SK-N-SH (cell line): ENCODE measurements at regions not wholly inside any gene's neighbourhood (a gene's known extent, or its start where the extent isn't known, plus 50 kb on each side); places are given as distances from the start of the nearest gene placed in this dataset.

Source experiments
- CTCF ChIA-PET: fragments of 300-600, 350-600 bp; formaldehyde crosslinking; extraction: SDS; loops from one replicate; lab custom pipeline; 2021; lab: Yijun Ruan, JAX
- POLR2A ChIA-PET: fragments of 350-600 bp; sonication (Branson Sonifier 250); formaldehyde crosslinking; extraction: SDS; loops from one replicate; lab custom pipeline; 2020; ENCODE audit warnings: antibody characterized with exemption, inconsistent platforms; lab: Yijun Ruan, JAX
- DNase-seq: peaks from one replicate; pipeline ENCODE4 v3.0.0; 2012
- H2AFZ ChIP-seq: fragments of 200-600 bp; sonication (generic); 2 replicates; pipeline ENCODE4 v1.8.1; 2016; ENCODE audit warnings: antibody characterized with exemption, mild to moderate bottlenecking, low read depth
- H3F3A ChIP-seq: fragments of 200-600 bp; sonication (generic); replicated peaks from 2 replicates; pipeline ENCODE3; 2016; ENCODE audit warnings: antibody characterized with exemption, mild to moderate bottlenecking; ENCODE audit not compliant: insufficient read depth
- H3K27ac ChIP-seq, 2 experiments: fragments of 200-500 bp in 1 of 2; fragments of 200-600 bp in 1 of 2; sonication (Bioruptor generic) in 1 of 2; sonication (generic), shearing (Covaris generic) in 1 of 2; 2 replicates each; pipeline versions ENCODE4 v1.5.1 to v1.6.1; 2014 to 2016; ENCODE audit warnings: low read depth in 2 of 2, inconsistent platforms in 1 of 2, low read length in 1 of 2, mild to moderate bottlenecking in 1 of 2, mixed read lengths in 1 of 2
- H3K27me3 ChIP-seq: fragments of 200-600 bp; sonication (generic), shearing (Covaris generic); 2 replicates; pipeline ENCODE4 v1.6.1; 2016; ENCODE audit warnings: mixed run types; ENCODE audit not compliant: insufficient read depth
- H3K36me3 ChIP-seq, 2 experiments: fragments of 200-500 bp in 1 of 2; fragments of 200-600 bp in 1 of 2; sonication (Bioruptor generic) in 1 of 2; sonication (generic) in 1 of 2; replicated peaks in 1 of 2; 2 replicates each; pipeline versions ENCODE3 to v1.5.1; 2014 to 2016; ENCODE audit warnings: low read length in 1 of 2, mild to moderate bottlenecking in 1 of 2; ENCODE audit not compliant: insufficient read depth in 2 of 2, control insufficient read depth in 1 of 2
- H3K4me1 ChIP-seq, 2 experiments: fragments of 200-500 bp in 1 of 2; fragments of 200-600 bp in 1 of 2; sonication (Bioruptor generic) in 1 of 2; sonication (generic), shearing (Covaris generic) in 1 of 2; 2 replicates each; pipeline versions ENCODE4 v1.5.1 to v1.6.1; 2014 to 2016; ENCODE audit warnings: low read depth in 1 of 2, low read length in 1 of 2, mixed run types in 1 of 2; ENCODE audit not compliant: insufficient read depth in 2 of 2, control insufficient read depth in 1 of 2
- H3K4me2 ChIP-seq: fragments of 200-600 bp; sonication (generic), shearing (Covaris generic); 2 replicates; pipeline ENCODE4 v1.6.1; 2017; ENCODE audit warnings: mixed run types
- H3K4me3 ChIP-seq, 2 experiments: fragments of 200-500 bp in 1 of 2; fragments of 200-600 bp in 1 of 2; sonication (Bioruptor generic) in 1 of 2; sonication (generic), shearing (Covaris generic) in 1 of 2; 2 replicates each; pipeline versions ENCODE4 v1.5.1 to v1.8.1; 2014 to 2016; ENCODE audit warnings: low read depth in 2 of 2, inconsistent platforms in 1 of 2, low read length in 1 of 2, mild to moderate bottlenecking in 1 of 2, mixed read lengths in 1 of 2, moderate library complexity in 1 of 2
- H3K79me2 ChIP-seq: fragments of 200-600 bp; sonication (generic); 2 replicates; pipeline ENCODE4 v1.8.1; 2017; ENCODE audit warnings: mild to moderate bottlenecking; ENCODE audit not compliant: insufficient read depth
- H3K9ac ChIP-seq: fragments of 200-600 bp; sonication (generic); 2 replicates; pipeline ENCODE4 v1.6.1; 2017; ENCODE audit warnings: mixed run types
- H3K9me2 ChIP-seq: fragments of 200-600 bp; sonication (generic); 2 replicates; pipeline ENCODE4 v1.6.1; 2017; ENCODE audit warnings: mixed run types
- H3K9me3 ChIP-seq: fragments of 200-600 bp; sonication (generic); 2 replicates; pipeline ENCODE4 v1.6.1; 2017; ENCODE audit warnings: mixed run types, mild to moderate bottlenecking, moderate library complexity
- H4K20me1 ChIP-seq: fragments of 200-600 bp; sonication (generic); 2 replicates; pipeline ENCODE4 v1.6.1; 2017; ENCODE audit warnings: mild to moderate bottlenecking, mixed run types; ENCODE audit not compliant: insufficient read depth
- ELF1 ChIP-seq: IDR thresholded peaks from 2 replicates; pipeline ENCODE4 v1.4.0; 2012
- EP300 ChIP-seq, 2 experiments: IDR thresholded peaks; 2 replicates each; pipeline versions ENCODE4 v1.4.0 to v1.6.1; 2012; ENCODE audit warnings: borderline replicate concordance in 1 of 2, low read depth in 1 of 2, low read length in 1 of 2
- FOSL2 ChIP-seq: IDR thresholded peaks from 2 replicates; pipeline ENCODE4 v1.4.0; 2012; ENCODE audit warnings: low read depth, mild to moderate bottlenecking, moderate library complexity, borderline replicate concordance
- FOXM1 ChIP-seq: IDR thresholded peaks from 2 replicates; pipeline ENCODE4 v1.4.0; 2012; ENCODE audit warnings: low read depth, mild to moderate bottlenecking
- JUND ChIP-seq: IDR thresholded peaks from 2 replicates; pipeline ENCODE4 v1.4.0; 2012
- NFIC ChIP-seq: IDR thresholded peaks from 2 replicates; pipeline ENCODE4 v1.4.0; 2012; ENCODE audit warnings: borderline replicate concordance
- PBX3 ChIP-seq: IDR thresholded peaks from 2 replicates; pipeline ENCODE4; 2012
- RCOR1 ChIP-seq: fragments of 150-350 bp; IDR thresholded peaks from 2 replicates; pipeline ENCODE4 v1.6.1; 2017; ENCODE audit warnings: antibody characterized with exemption, low read length
- RFX5 ChIP-seq: IDR thresholded peaks from 2 replicates; pipeline ENCODE4 v1.6.1; 2012; ENCODE audit warnings: mild to moderate bottlenecking, improper control_type of control experiment, low read length
- RXRA ChIP-seq: IDR thresholded peaks from 2 replicates; pipeline ENCODE4 v1.4.0; 2012; ENCODE audit warnings: low read depth, mild to moderate bottlenecking, borderline replicate concordance
- SMC3 ChIP-seq: IDR thresholded peaks from 2 replicates; pipeline ENCODE4 v1.6.1; 2012; ENCODE audit warnings: low read depth, low read length, improper control_type of control experiment
- TAF1 ChIP-seq: IDR thresholded peaks from 2 replicates; pipeline ENCODE4 v1.6.1; 2012; ENCODE audit warnings: low read depth, mild to moderate bottlenecking, low read length, moderate library complexity, borderline replicate concordance
- TCF12 ChIP-seq: IDR thresholded peaks from 2 replicates; pipeline ENCODE4 v1.4.0; 2012
- TEAD4 ChIP-seq: IDR thresholded peaks from 2 replicates; pipeline ENCODE4 v1.4.0; 2012; ENCODE audit warnings: mild to moderate bottlenecking, borderline replicate concordance; ENCODE audit not compliant: insufficient read depth
- USF2 ChIP-seq: fragments of 150-350 bp; IDR thresholded peaks from 2 replicates; pipeline ENCODE4 v1.6.1; 2017; ENCODE audit warnings: antibody characterized with exemption, low read length, low read depth, borderline replicate concordance
- YY1 ChIP-seq: IDR thresholded peaks from 2 replicates; pipeline ENCODE4 v1.4.0; 2012; ENCODE audit warnings: low read depth, mild to moderate bottlenecking
- WGBS: methylation state at CpG from one replicate; pipeline ENCODE4 v1.1.6; 2017; ENCODE audit warnings: low lambda C conversion rate; 5-methylcytosine and 5-hydroxymethylcytosine counted together
- TF ChIP-seq, protein P1 (sequence below): fragments of 200-600 bp; sonication (generic); IDR thresholded peaks from 2 replicates; pipeline ENCODE4 v1.6.1; 2017; ENCODE audit warnings: antibody characterized with exemption, mild to moderate bottlenecking, moderate library complexity
- TF ChIP-seq, protein P2 (sequence below): IDR thresholded peaks from 2 replicates; pipeline ENCODE4 v1.6.1; 2012; ENCODE audit warnings: mild to moderate bottlenecking, low read depth, low read length, moderate library complexity
- TF ChIP-seq, protein P3 (sequence below): IDR thresholded peaks from 2 replicates; pipeline ENCODE4 v1.4.0; 2012; ENCODE audit warnings: low read depth
- TF ChIP-seq, protein P4 (sequence below): IDR thresholded peaks from 2 replicates; pipeline ENCODE4 v1.4.0; 2012; ENCODE audit warnings: low read depth, borderline replicate concordance

- Histone ChIP-seq H4K20me1 (no peaks in the 10 kb centered on the region), H2AFZ (peak overlapping the region; percentile 46; the same call in 1 of the 2 replicates), H3K4me1 (no peaks in the 10 kb centered on the region; a peak in 1 of 4 replicates), H3K9me3 (no peaks in the 10 kb centered on the region), H3K4me2 (no peak overlapping the region), H3K27me3 (no peaks in the 10 kb centered on the region), H3K9me2 (no peaks in the 10 kb centered on the region), H3F3A (peaks cover 3% of the 10 kb centered on the region), H3K36me3 (no peaks in the 10 kb centered on the region), H3K9ac (no peak overlapping the region), H3K27ac (peak overlapping the region in 1 of 2 experiments; percentile 20; a peak in 1 of 4 replicates), H3K4me3 (no peak overlapping the region), H3K79me2 (no peaks in the 10 kb centered on the region)
- TF ChIP-seq FOSL2 (no peak), RFX5 (no peak), EP300 (IDR thresholded peaks at IDR 0.05; ENCODE audit: borderline replicate concordance in 1 of 2, low read depth in 1 of 2, low read length in 1 of 2) (no peak), TCF12 (no peak), TEAD4 (no peak), SMC3 (no peak), FOXM1 (no peak), ELF1 (no peak), RXRA (no peak), TAF1 (no peak), RCOR1 (no peak), PBX3 (no peak), YY1 (no peak), USF2 (no peak), JUND (no peak), NFIC (no peak)
- TF ChIP-seq, protein P1, sequence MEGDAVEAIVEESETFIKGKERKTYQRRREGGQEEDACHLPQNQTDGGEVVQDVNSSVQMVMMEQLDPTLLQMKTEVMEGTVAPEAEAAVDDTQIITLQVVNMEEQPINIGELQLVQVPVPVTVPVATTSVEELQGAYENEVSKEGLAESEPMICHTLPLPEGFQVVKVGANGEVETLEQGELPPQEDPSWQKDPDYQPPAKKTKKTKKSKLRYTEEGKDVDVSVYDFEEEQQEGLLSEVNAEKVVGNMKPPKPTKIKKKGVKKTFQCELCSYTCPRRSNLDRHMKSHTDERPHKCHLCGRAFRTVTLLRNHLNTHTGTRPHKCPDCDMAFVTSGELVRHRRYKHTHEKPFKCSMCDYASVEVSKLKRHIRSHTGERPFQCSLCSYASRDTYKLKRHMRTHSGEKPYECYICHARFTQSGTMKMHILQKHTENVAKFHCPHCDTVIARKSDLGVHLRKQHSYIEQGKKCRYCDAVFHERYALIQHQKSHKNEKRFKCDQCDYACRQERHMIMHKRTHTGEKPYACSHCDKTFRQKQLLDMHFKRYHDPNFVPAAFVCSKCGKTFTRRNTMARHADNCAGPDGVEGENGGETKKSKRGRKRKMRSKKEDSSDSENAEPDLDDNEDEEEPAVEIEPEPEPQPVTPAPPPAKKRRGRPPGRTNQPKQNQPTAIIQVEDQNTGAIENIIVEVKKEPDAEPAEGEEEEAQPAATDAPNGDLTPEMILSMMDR: no peak
- TF ChIP-seq, protein P2, sequence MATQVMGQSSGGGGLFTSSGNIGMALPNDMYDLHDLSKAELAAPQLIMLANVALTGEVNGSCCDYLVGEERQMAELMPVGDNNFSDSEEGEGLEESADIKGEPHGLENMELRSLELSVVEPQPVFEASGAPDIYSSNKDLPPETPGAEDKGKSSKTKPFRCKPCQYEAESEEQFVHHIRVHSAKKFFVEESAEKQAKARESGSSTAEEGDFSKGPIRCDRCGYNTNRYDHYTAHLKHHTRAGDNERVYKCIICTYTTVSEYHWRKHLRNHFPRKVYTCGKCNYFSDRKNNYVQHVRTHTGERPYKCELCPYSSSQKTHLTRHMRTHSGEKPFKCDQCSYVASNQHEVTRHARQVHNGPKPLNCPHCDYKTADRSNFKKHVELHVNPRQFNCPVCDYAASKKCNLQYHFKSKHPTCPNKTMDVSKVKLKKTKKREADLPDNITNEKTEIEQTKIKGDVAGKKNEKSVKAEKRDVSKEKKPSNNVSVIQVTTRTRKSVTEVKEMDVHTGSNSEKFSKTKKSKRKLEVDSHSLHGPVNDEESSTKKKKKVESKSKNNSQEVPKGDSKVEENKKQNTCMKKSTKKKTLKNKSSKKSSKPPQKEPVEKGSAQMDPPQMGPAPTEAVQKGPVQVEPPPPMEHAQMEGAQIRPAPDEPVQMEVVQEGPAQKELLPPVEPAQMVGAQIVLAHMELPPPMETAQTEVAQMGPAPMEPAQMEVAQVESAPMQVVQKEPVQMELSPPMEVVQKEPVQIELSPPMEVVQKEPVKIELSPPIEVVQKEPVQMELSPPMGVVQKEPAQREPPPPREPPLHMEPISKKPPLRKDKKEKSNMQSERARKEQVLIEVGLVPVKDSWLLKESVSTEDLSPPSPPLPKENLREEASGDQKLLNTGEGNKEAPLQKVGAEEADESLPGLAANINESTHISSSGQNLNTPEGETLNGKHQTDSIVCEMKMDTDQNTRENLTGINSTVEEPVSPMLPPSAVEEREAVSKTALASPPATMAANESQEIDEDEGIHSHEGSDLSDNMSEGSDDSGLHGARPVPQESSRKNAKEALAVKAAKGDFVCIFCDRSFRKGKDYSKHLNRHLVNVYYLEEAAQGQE: no peak
- TF ChIP-seq, protein P3, sequence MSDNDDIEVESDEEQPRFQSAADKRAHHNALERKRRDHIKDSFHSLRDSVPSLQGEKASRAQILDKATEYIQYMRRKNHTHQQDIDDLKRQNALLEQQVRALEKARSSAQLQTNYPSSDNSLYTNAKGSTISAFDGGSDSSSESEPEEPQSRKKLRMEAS: no peak
- TF ChIP-seq, protein P4, sequence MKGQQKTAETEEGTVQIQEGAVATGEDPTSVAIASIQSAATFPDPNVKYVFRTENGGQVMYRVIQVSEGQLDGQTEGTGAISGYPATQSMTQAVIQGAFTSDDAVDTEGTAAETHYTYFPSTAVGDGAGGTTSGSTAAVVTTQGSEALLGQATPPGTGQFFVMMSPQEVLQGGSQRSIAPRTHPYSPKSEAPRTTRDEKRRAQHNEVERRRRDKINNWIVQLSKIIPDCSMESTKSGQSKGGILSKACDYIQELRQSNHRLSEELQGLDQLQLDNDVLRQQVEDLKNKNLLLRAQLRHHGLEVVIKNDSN: no peak
- POLR2A ChIA-PET: no interaction called here
- WGBS: 89% methylated on average over 8 of the region's 8 CpGs
- CTCF ChIA-PET: no interaction called here
- no peak for DNase-seq
These were observed 375.0 kb upstream of the ZEB2 start for GRCh38 chr2:144894612-144895599.
